NOMO-1 treated with dmso at 0.1 percent for 144 hours (cell line): ENCODE measurements at regions not wholly inside any gene's neighbourhood (a gene's known extent, or its start where the extent isn't known, plus 50 kb on each side); places are given as distances from the start of the nearest gene placed in this dataset.

ENCODE experiments used
- DNase-seq: peaks from one replicate; lab custom pipeline; 2025; ENCODE audit not compliant: unreplicated experiment; lab: John Stamatoyannopoulos, UW

DNA sequence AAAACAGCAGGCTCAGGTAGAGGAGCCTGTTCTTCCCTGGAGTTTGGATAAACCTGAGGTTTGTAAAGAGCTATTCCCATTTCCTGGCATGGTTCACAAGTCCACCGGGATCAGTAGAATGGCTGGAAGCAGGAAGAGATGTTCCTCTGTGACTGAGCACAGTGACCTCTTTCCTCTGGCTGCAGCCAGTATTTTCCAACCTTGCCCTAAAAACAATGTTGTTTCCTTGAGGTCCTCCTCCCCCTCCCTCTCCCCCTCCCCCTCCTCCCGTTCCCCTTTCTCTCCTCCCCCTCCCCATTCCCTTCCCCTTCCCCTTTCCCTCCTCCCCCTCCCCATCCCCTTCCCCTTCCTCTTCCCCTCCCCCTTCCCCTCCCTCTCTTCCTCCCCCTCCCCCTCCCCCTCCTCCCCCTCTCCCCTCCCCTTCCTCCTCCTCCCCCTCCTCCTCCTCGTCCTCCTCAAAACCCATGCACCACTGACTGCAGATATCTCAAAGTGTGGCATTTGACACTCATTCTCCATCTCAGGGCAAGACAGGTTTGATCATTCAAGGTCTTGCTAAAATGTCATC is 58.9 kb upstream of the MON1B start:
- DNase-seq = no peak

DNA sequence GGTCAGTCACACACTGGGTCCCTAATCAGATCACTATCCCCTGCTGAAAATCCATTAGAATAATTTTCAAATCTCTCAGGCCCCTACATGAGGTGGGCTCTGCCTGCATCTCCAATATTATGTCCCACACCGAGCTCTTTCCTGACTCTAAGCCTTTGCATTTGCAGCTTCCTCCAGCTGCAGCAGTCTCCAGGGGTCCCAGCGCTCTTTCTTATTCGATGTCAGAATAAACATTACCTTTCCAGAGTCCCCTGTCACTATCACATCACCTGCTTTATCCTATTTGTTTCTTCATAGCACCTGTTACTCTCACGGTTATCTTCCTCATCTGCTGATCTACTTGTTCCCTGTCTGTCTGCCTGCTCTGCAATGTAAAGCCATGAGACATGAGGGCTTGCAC is 57.3 kb upstream of the MON1B start:
- DNase-seq = no peak

DNA sequence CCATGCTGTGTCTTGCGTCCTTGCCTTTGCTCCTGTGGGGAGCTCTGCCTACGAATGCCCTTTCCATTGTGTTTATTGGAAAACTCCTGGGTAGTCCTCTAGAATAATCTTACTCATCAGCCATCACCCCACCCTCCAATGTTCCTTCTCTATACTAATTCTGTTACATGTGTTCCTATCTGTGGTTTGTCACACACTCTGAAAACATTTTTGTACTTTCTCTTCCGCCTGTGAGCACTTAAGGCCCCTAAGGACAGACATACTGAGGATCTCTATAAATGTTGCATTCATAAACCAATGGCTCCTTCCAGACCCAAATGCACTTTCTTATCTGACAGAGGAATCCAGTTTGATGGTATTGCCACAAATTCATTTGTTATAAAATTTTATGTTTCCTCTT is 53.9 kb upstream of the MON1B start:
- DNase-seq = no peak
